T-helper 17 cell (primary cell): ENCODE measurements at regions not wholly inside any gene's neighbourhood (a gene's known extent, or its start where the extent isn't known, plus 50 kb on each side); places are given as distances from the start of the nearest gene placed in this dataset.

Experiments
- ATAC-seq: fragments of 150-1000 bp; cut with Tn5 transposase; 2 replicates; pipeline ENCODE4 v1.10.0; 2021; ENCODE audit warnings: mild to moderate bottlenecking, moderate library complexity
- DNase-seq, 3 donors: peaks; one replicate each; pipeline versions ENCODE4 v3.0.0 to v3.0.0-alpha.2; 2020 to 2021
- H3K9me3 ChIP-seq: one replicate; pipeline ENCODE4 v1.7.0; 2013; ENCODE audit warnings: low read length, mild to moderate bottlenecking; ENCODE audit not compliant: control insufficient read depth, poor library complexity, severe bottlenecking
- H3K27ac Mint-ChIP-seq: one replicate; pipeline ENCODE4 v1.8.0; 2022; ENCODE audit warnings: mild to moderate bottlenecking, moderate library complexity, mixed read lengths
- H3K27me3 Mint-ChIP-seq: one replicate; pipeline ENCODE4 v1.8.0; 2022; ENCODE audit warnings: mixed read lengths
- H3K36me3 Mint-ChIP-seq: one replicate; pipeline ENCODE4 v1.8.0; 2022; ENCODE audit warnings: low read depth, mixed read lengths
- H3K4me1 Mint-ChIP-seq: one replicate; pipeline ENCODE4 v1.8.0; 2022; ENCODE audit warnings: mild to moderate bottlenecking, mixed read lengths
- H3K4me3 Mint-ChIP-seq: one replicate; pipeline ENCODE4 v1.8.0; 2022; ENCODE audit warnings: mild to moderate bottlenecking, moderate library complexity, mixed read lengths

- Mint-ChIP-seq H3K4me3 (no peak overlapping the region), H3K4me1 (peaks cover 5% of the 10 kb centered on the region), H3K36me3 (peaks cover 2% of the 10 kb centered on the region), H3K27me3 (peaks cover 4% of the 10 kb centered on the region), H3K27ac (no peak overlapping the region)
- DNase-seq (no peak), ATAC-seq (no peak)
- H3K9me3 ChIP-seq: no peaks in the 10 kb centered on the region
These were observed 309.1 kb upstream of the TLE3 start for GRCh38 chr15:70406617-70407335.

- Mint-ChIP-seq H3K27ac (no peak overlapping the region), H3K27me3 (peaks cover 19% of the 10 kb centered on the region), H3K36me3 (no peaks in the 10 kb centered on the region), H3K4me1 (peaks cover 5% of the 10 kb centered on the region), H3K4me3 (no peak overlapping the region)
- no peaks in the 10 kb centered on the region for H3K9me3 ChIP-seq
- no peak for ATAC-seq
- DNase-seq: no peak
These were observed 304.0 kb upstream of the TLE3 start for GRCh38 chr15:70401709-70402108.

GRCh38 chr15:70400766-70401541 lies 303.2 kb upstream of the TLE3 start:
- Mint-ChIP-seq H3K4me3 (no peak overlapping the region), H3K27ac (no peak overlapping the region), H3K27me3 (peaks cover 24% of the 10 kb centered on the region), H3K36me3 (no peaks in the 10 kb centered on the region), H3K4me1 (peaks cover 3% of the 10 kb centered on the region)
- DNase-seq (no peak), ATAC-seq (no peak)
- no peaks in the 10 kb centered on the region for H3K9me3 ChIP-seq

GRCh38 chr15:70399204-70399603 lies 301.5 kb upstream of the TLE3 start:
- ATAC-seq: no peak

GRCh38 chr15:70398694-70399093 lies 301.0 kb upstream of the TLE3 start:
- peaks cover 3% of the 10 kb centered on the region for H3K4me1 Mint-ChIP-seq

More at GRCh38 chr15:70399204-70399603, 301.5 kb upstream of the TLE3 start:
- Mint-ChIP-seq H3K4me3 (no peak overlapping the region), H3K27ac (no peak overlapping the region), H3K36me3 (no peaks in the 10 kb centered on the region), H3K4me1 (peaks cover 3% of the 10 kb centered on the region), H3K27me3 (peaks cover 35% of the 10 kb centered on the region)
- DNase-seq: no peak
- H3K9me3 ChIP-seq: no peaks in the 10 kb centered on the region

GRCh38 chr15:70396807-70397206 lies 299.1 kb upstream of the TLE3 start:
- ATAC-seq: no peak
- H3K9me3 ChIP-seq: no peaks in the 10 kb centered on the region

More at GRCh38 chr15:70398694-70399093, 301.0 kb upstream of the TLE3 start:
- no peak for DNase-seq
- Mint-ChIP-seq H3K27me3 (peaks cover 39% of the 10 kb centered on the region), H3K27ac (no peak overlapping the region), H3K4me3 (no peak overlapping the region), H3K36me3 (no peaks in the 10 kb centered on the region)
- no peaks in the 10 kb centered on the region for H3K9me3 ChIP-seq
- no peak for ATAC-seq

GRCh38 chr15:70395164-70395563 lies 297.4 kb upstream of the TLE3 start:
- no peaks in the 10 kb centered on the region for H3K9me3 ChIP-seq
- Mint-ChIP-seq H3K27me3 (peaks cover 30% of the 10 kb centered on the region), H3K4me1 (peaks cover 3% of the 10 kb centered on the region), H3K27ac (no peak overlapping the region), H3K4me3 (no peak overlapping the region), H3K36me3 (no peaks in the 10 kb centered on the region)
- no peak for DNase-seq
- ATAC-seq: no peak

More at GRCh38 chr15:70396807-70397206, 299.1 kb upstream of the TLE3 start:
- Mint-ChIP-seq H3K36me3 (no peaks in the 10 kb centered on the region), H3K4me3 (no peak overlapping the region), H3K27me3 (peaks cover 35% of the 10 kb centered on the region), H3K27ac (no peak overlapping the region), H3K4me1 (peaks cover 3% of the 10 kb centered on the region)
- DNase-seq: no peak

GRCh38 chr15:70390723-70391122 lies 293.0 kb upstream of the TLE3 start:
- no peak overlapping the region for H3K27ac Mint-ChIP-seq
- no peaks in the 10 kb centered on the region for H3K9me3 ChIP-seq
- no peak overlapping the region for H3K4me3 Mint-ChIP-seq
- peaks cover 13% of the 10 kb centered on the region for H3K27me3 Mint-ChIP-seq
- H3K36me3 Mint-ChIP-seq: no peaks in the 10 kb centered on the region
- DNase-seq (no peak), ATAC-seq (no peak)
- no peaks in the 10 kb centered on the region for H3K4me1 Mint-ChIP-seq

- Mint-ChIP-seq H3K4me3 (no peak overlapping the region), H3K27ac (no peak overlapping the region), H3K36me3 (no peaks in the 10 kb centered on the region), H3K4me1 (no peaks in the 10 kb centered on the region), H3K27me3 (peaks cover 10% of the 10 kb centered on the region)
- DNase-seq (no peak), ATAC-seq (no peak)
- no peaks in the 10 kb centered on the region for H3K9me3 ChIP-seq
These were observed 290.3 kb upstream of the TLE3 start for GRCh38 chr15:70387993-70388392.

GRCh38 chr15:70387081-70387480 lies 289.4 kb upstream of the TLE3 start:
- Mint-ChIP-seq H3K27ac (no peak overlapping the region), H3K4me3 (no peak overlapping the region)
- ATAC-seq: no peak

GRCh38 chr15:70385711-70386110 lies 288.0 kb upstream of the TLE3 start:
- DNase-seq (no peak), ATAC-seq (no peak)
- no peaks in the 10 kb centered on the region for H3K4me1 Mint-ChIP-seq
- H3K27me3 Mint-ChIP-seq: peaks cover 10% of the 10 kb centered on the region
- H3K36me3 Mint-ChIP-seq: no peaks in the 10 kb centered on the region
- H3K4me3 Mint-ChIP-seq: no peak overlapping the region
- no peak overlapping the region for H3K27ac Mint-ChIP-seq
- no peaks in the 10 kb centered on the region for H3K9me3 ChIP-seq

More at GRCh38 chr15:70387081-70387480, 289.4 kb upstream of the TLE3 start:
- Mint-ChIP-seq H3K36me3 (no peaks in the 10 kb centered on the region), H3K27me3 (peaks cover 10% of the 10 kb centered on the region), H3K4me1 (no peaks in the 10 kb centered on the region)
- no peaks in the 10 kb centered on the region for H3K9me3 ChIP-seq
- no peak for DNase-seq

GRCh38 chr15:70385052-70385451 lies 287.3 kb upstream of the TLE3 start:
- DNase-seq: no peak
- Mint-ChIP-seq H3K4me1 (no peaks in the 10 kb centered on the region), H3K4me3 (no peak overlapping the region), H3K36me3 (no peaks in the 10 kb centered on the region), H3K27ac (no peak overlapping the region), H3K27me3 (peaks cover 10% of the 10 kb centered on the region)
- ATAC-seq: no peak
- H3K9me3 ChIP-seq: no peaks in the 10 kb centered on the region

GRCh38 chr15:70383856-70384255 lies 286.1 kb upstream of the TLE3 start:
- ATAC-seq: no peak
- DNase-seq: no peak
- no peaks in the 10 kb centered on the region for H3K36me3 Mint-ChIP-seq
- H3K27ac Mint-ChIP-seq: no peak overlapping the region
- no peak overlapping the region for H3K4me3 Mint-ChIP-seq
- no peaks in the 10 kb centered on the region for H3K4me1 Mint-ChIP-seq
- H3K27me3 Mint-ChIP-seq: peaks cover 10% of the 10 kb centered on the region
- H3K9me3 ChIP-seq: no peaks in the 10 kb centered on the region
